ENCODE measurements at regions not wholly inside any gene's neighbourhood (a gene's known extent, or its start where the extent isn't known, plus 50 kb on each side); places are given as distances from the start of the nearest gene placed in this dataset.

DNA sequence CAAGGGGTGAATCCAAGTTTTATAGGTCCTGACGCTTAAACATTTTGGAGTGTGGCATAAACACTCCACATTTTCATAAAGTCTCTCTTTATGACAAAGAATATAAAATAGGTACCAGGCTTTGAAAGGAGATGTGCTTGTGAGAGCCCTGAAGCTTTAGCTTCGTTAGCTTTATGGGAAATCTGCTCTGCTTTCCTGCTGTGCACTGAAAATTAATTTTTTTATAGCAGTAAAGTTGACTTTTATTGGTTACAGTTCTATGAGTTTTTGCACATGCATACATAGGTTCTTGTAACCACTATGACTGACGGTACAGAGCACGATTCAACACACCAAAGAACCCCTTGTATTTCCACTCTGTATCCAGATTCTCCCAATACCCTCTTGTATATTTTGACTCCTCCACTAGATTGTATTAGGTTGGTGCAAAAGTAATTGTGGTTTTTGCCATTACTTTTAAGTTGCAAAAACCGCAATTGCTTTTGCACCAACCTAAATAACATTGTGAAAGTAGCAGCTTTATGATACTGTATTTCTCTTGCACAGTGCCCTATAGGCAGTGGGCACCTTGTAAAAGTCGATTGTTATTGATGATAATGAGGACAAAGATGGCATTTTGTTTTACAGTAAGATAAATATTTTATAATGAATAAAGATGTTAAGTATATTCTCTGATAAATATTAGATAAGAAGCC, 145.2 kb upstream of the AKIRIN2 start:
- TF ChIP-seq, protein P1, sequence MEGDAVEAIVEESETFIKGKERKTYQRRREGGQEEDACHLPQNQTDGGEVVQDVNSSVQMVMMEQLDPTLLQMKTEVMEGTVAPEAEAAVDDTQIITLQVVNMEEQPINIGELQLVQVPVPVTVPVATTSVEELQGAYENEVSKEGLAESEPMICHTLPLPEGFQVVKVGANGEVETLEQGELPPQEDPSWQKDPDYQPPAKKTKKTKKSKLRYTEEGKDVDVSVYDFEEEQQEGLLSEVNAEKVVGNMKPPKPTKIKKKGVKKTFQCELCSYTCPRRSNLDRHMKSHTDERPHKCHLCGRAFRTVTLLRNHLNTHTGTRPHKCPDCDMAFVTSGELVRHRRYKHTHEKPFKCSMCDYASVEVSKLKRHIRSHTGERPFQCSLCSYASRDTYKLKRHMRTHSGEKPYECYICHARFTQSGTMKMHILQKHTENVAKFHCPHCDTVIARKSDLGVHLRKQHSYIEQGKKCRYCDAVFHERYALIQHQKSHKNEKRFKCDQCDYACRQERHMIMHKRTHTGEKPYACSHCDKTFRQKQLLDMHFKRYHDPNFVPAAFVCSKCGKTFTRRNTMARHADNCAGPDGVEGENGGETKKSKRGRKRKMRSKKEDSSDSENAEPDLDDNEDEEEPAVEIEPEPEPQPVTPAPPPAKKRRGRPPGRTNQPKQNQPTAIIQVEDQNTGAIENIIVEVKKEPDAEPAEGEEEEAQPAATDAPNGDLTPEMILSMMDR (IDR thresholded peaks at IDR 0.05): no peak
- no peaks in the 10 kb centered on the region for H3K9me3 Mint-ChIP-seq
- H3K27me3 Mint-ChIP-seq (ENCODE audit: low read depth, poor library complexity): no peaks in the 10 kb centered on the region
- DNase-seq: no peak
- no peak overlapping the region for H3K4me3 Mint-ChIP-seq
- H3K36me3 Mint-ChIP-seq (ENCODE audit: low read depth): no peaks in the 10 kb centered on the region
- no peak overlapping the region for H3K27ac Mint-ChIP-seq
- no peaks in the 10 kb centered on the region for H3K4me1 Mint-ChIP-seq

DNA sequence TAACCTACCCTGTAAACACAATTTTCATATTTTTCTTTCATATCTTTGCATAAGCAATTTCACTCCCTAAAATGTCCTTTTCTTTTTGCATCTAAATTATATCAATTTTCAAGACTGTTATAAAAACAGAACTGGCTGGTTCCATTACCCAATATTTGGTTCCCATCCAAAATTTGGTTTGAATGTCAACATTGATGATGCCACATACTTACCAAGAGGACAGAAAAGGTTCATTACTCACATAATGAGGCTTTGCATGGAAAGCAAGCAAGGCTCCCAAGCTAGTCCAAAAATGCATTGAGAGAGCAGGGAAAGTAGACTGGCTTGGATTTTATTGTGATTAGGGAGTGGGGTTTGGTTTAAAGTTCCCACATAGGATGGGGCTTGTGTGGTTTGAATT, 144.4 kb upstream of the AKIRIN2 start:
- DNase-seq: no peak
- Mint-ChIP-seq H3K4me1 (no peaks in the 10 kb centered on the region), H3K36me3 (ENCODE audit: low read depth) (no peaks in the 10 kb centered on the region), H3K27me3 (ENCODE audit: low read depth, poor library complexity) (no peaks in the 10 kb centered on the region), H3K27ac (no peak overlapping the region), H3K4me3 (no peak overlapping the region), H3K9me3 (no peaks in the 10 kb centered on the region)
- TF ChIP-seq, protein P1 (IDR thresholded peaks at IDR 0.05): no peak

DNA sequence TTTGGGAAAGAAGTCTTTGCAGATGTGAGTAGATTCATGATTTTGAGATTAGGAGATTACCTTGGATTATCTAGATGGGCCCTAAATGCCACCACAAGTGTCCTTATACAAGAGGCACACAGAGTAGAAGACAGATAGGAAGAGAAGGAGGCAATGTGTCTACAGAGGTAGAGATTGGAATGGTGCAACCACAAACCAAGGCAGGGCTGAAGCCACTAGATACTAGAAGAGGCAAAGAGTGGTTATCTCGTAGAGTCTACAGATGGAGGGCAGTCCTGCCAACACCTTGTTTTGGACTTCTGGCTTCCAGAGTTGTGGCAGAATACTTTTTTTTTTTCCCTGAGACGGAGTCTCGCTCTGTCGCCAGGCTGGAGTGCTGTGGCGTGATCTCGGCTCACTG, 138.3 kb upstream of the AKIRIN2 start:
- no peak for DNase-seq

DNA sequence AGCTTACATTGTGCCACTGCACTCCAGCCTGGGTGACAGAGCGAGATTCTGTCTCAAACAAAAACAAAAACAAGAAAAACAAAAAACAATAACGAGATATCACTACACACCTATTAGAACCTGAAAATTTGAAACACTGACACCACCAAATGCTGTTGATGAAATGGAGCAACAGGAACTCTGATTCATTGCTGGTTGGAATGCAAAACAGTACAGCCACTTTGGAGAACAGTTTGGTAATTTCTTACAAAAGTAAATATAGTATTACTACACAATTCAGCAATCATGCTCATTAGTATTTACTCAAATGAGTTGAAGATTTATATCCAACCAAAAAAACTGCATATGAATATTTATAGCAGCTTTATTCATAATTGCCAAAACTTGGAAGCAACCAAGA, 135.8 kb upstream of the AKIRIN2 start:
- Mint-ChIP-seq H3K9me3 (peaks cover 17% of the 10 kb centered on the region), H3K36me3 (ENCODE audit: low read depth) (no peaks in the 10 kb centered on the region), H3K4me1 (peaks cover 12% of the 10 kb centered on the region), H3K27me3 (ENCODE audit: low read depth, poor library complexity) (peaks cover 7% of the 10 kb centered on the region), H3K4me3 (no peak overlapping the region), H3K27ac (no peak overlapping the region)
- TF ChIP-seq, protein P1 (IDR thresholded peaks at IDR 0.05): no peak
- no peak for DNase-seq

More for the DNA sequence above, 138.3 kb upstream of the AKIRIN2 start:
- H3K4me1 Mint-ChIP-seq: no peaks in the 10 kb centered on the region
- peaks cover 7% of the 10 kb centered on the region for H3K27me3 Mint-ChIP-seq (ENCODE audit: low read depth, poor library complexity)
- H3K27ac Mint-ChIP-seq: no peak overlapping the region
- TF ChIP-seq, protein P1 (IDR thresholded peaks at IDR 0.05): no peak
- H3K36me3 Mint-ChIP-seq (ENCODE audit: low read depth): no peaks in the 10 kb centered on the region
- no peak overlapping the region for H3K4me3 Mint-ChIP-seq
- H3K9me3 Mint-ChIP-seq: peaks cover 17% of the 10 kb centered on the region

DNA sequence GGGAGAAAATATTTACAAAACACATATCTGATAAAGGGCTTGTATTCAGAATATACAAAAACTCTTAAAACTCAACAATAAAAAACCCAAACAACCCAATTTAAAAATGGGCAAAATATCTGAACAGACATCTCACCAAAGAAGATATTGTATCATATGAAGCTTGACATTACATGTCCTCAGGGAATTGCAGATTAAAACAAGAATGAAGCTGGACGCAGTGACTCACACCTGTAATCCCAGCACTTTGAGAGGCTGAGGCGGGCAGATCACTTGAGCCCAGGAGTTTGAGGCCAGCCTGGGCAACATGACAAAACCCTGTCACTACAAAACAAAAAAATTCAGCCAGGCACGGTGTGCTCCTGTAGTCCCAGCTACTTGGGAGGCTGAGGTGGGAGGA, 135.4 kb upstream of the AKIRIN2 start:
- no peak for DNase-seq
- Mint-ChIP-seq H3K36me3 (ENCODE audit: low read depth) (no peaks in the 10 kb centered on the region), H3K4me1 (peaks cover 16% of the 10 kb centered on the region), H3K27me3 (ENCODE audit: low read depth, poor library complexity) (peaks cover 7% of the 10 kb centered on the region), H3K27ac (no peak overlapping the region), H3K4me3 (no peak overlapping the region), H3K9me3 (peaks cover 17% of the 10 kb centered on the region)
- TF ChIP-seq, protein P1 (IDR thresholded peaks at IDR 0.05): no peak
